HG03060 (cell line): ENCODE measurements at regions not wholly inside any gene's neighbourhood (a gene's known extent, or its start where the extent isn't known, plus 50 kb on each side); places are given as distances from the start of the nearest gene placed in this dataset.
"Not testable (repeated sequence)": the region's sequence is repeated elsewhere in the genome, so short reads cannot be mapped to it uniquely, and the experiment has no call there.

ENCODE experiments used
- ATAC-seq: cut with Tn5 transposase; IDR thresholded peaks from one replicate; pipeline ENCODE4 v1.9.1; 2021; ENCODE audit warnings: low read depth, moderate number of reproducible peaks; ENCODE audit not compliant: unreplicated experiment

DNA sequence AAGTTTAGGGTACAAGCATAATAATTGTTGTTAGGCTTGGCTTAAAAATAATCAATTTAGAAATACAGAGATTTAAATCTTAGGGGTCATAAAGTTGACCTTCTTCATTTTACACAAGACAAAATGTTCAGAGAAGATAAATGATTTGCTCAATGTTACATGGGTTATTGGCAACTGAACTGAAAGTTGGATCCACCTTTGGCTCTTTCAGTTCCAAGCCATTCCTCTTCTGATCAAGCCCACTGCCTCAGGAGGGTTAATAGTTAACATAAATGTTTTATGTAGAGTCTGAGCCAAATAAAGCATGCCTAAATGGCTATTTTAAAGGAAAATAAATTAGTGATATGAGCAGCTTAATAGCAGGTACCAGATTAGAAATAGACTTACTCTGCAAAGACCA lies 79.1 kb upstream of the RHOBTB1 start:
- no peak for ATAC-seq

- ATAC-seq: no peak
Observed at GRCh38 chr10:61021926-61022325, 77.9 kb upstream of the RHOBTB1 start.

GRCh38 chr10:61020420-61021158 lies 76.6 kb upstream of the RHOBTB1 start:
- no peak for ATAC-seq

DNA sequence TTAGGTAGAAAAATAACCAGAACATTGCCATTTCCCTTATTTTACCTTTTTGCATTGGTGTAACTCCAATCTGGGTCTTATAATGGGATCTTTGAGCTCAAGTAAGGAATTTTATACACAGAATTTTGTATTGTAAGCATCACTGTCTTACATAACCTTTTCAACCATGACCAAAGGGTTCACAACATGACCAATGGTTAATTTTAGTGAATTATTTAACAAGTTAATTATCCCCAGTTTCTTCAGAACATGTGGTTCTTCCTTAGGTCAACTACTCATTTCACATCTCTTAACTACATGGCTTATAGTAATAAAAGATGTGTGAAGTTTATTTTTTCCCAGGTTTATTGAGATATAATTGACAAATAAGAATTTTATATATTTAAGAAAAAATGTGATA lies 74.2 kb upstream of the RHOBTB1 start:
- ATAC-seq: no peak

GRCh38 chr10:61016630-61017029 lies 72.6 kb upstream of the RHOBTB1 start:
- no peak for ATAC-seq

DNA sequence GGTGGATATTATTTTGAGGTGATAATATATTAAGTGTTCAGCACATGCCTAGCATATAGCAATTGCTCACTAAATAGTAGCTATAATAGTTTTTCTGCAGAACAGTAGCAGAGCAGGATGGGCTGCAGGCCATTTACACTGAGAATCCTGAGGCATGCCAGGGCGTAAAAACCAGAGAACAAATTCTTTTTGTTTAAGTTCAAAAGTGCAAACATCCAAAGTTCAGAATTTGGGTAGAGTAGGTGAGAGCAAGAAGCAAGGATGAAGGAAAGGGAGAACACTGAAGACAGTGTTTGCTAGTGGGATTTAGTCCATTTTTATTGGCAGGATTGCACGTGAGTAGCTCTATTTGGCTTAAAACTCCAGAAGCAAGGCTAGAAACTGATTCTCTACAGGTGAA lies 72.0 kb upstream of the RHOBTB1 start:
- ATAC-seq: no peak

DNA sequence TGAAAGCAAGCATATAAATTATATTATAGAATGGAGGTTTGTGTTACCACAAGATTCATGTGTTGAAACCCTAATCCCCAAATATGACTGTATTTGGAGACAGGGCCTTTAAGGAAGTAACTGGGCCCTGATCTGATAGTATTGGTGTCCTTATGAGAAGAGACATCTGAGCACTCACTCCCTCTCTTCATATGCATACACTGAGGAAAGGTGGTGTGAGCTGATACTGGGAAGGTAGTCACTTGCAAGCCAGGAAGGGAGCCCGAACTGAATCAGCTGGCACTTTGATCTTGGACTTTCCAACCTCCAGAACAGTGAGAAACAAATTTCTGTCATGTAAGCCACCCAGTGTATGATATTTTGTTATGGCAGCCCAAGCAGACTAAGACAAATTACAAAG lies 66.9 kb upstream of the RHOBTB1 start:
- ATAC-seq: no peak

GRCh38 chr10:61003069-61003468 lies 59.1 kb upstream of the RHOBTB1 start:
- not testable (repeated sequence) for ATAC-seq

DNA sequence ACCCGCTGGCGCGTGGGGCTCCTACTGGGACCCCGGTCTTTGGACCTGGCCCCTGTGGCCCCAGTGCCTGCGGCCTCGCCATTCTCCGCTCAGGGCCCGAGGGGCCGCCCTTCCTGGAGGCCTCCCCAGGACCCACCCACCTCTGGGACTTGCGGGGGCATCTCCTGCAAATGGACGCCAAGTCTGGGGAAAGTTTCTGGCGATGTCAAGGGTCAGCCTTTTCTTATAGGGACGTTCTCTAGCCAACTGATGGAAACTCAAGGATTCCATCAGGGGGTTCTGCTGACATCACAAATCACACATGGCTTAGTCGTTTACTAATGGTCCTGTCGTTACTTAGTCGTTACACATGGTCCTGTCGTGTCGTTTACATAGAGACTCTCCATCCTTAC lies 57.7 kb upstream of the RHOBTB1 start:
- no peak for ATAC-seq

- ATAC-seq: no peak
Observed at GRCh38 chr10:61000769-61001730, 57.1 kb upstream of the RHOBTB1 start.

DNA sequence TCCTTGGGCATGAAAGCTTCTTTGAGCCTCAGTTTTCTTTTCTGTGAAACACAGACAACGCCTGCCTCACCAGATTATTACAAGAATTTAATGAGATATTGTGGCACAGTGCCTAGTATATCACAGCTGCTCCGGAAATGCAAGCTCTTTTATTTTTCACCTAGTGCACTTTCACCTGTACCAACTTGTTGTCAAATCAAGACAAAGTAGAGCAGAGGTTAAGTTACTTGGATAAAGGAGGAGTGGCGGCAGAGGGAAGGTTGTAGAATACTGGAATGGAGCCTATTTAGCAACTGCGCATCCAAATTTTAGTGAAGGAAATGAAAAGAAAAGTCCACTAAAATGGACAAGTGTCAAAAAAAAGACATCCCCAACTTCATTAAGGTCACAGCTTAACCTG lies 54.9 kb upstream of the RHOBTB1 start:
- no peak for ATAC-seq

DNA sequence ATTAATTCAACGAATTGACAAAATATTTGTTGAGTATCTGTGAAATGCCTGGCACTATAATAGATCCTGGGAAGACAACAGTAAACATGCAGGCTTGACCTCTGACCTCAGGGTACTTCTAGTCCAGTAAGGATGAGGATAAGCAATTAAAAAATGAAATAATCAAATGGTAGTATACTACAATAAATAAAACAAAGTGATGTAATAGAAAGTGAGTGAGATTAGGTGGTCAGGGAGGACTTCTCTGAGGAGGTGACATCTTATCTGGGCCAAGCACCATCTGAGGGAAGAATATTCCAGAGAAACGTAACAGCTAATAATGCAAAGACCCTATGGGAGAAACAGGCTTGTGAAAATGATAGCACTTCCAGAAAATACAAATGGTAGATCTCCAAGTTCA lies 50.1 kb upstream of the RHOBTB1 start:
- no peak for ATAC-seq
